Body of pancreas (tissue), 4 donors: ENCODE measurements at regions not wholly inside any gene's neighbourhood (a gene's known extent, or its start where the extent isn't known, plus 50 kb on each side); places are given as distances from the start of the nearest gene placed in this dataset.

ENCODE experiments used
- CTCF ChIP-seq, 7 experiments: fragments of 450-650 bp in 4 of 7; fragments of 200-600 bp in 3 of 7; sonication (generic) in 3 of 7; IDR thresholded peaks; one replicate each; pipeline ENCODE4 v1.5.1; 2016 to 2019; ENCODE audit warnings: antibody characterized with exemption in 7 of 7
- POLR2A ChIP-seq, 3 donors: fragments of 450-650 bp; IDR thresholded peaks; one replicate each; pipeline ENCODE4 v1.6.1; 2016; ENCODE audit warnings: antibody characterized with exemption in 3 of 3, mild to moderate bottlenecking in 2 of 3

DNA sequence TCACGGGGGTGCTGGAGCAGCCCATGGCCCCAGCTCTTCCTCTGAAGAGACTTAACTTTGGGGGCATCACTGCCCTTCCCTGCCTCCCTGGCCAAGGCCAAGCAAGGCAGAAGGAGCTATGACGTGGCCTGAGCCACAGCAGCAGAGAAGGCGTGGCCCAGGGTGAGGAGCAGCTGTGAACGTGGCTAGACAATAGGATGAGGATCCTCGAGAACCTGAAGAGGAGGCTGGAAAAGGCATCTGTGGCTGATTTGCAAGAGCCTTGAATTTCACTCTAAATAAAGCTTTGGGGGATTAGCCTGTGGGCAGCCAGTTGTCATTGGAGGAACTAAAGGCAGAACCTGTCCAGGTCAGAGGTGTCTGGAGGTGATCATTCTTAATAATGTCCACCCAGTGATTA, 652.9 kb upstream of the ID2 start:
- TF ChIP-seq CTCF (IDR thresholded peaks at IDR 0.05) (no peak), POLR2A (IDR thresholded peaks at IDR 0.05) (no peak)
